ENCODE measurements at regions not wholly inside any gene's neighbourhood (a gene's known extent, or its start where the extent isn't known, plus 50 kb on each side); places are given as distances from the start of the nearest gene placed in this dataset.
"Not testable (repeated sequence)": the region's sequence is repeated elsewhere in the genome, so short reads cannot be mapped to it uniquely, and the experiment has no call there.

- no peak for DNase-seq
Measured at GRCh38 chr12:91267039-91267438, 84.4 kb upstream of the DCN start.

DNA sequence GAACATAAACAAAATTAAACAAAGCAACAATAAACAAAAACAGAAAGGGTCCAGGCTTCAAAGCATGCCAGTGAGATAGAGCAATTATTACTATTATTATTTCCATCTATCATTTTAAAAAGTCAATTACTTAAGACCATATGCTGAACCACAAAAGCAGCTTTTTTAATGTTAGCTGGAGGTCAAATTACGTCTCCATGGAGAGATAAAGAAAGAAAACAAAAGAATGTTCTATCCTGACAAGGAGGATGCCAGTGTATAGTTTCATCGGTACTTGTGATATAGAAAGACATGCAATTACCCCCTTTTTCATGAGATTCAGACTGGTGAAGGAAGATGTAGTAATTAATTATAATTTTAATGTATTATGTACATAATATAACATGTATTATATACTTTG, 81.6 kb upstream of the DCN start:
- DNase-seq = no peak

DNA sequence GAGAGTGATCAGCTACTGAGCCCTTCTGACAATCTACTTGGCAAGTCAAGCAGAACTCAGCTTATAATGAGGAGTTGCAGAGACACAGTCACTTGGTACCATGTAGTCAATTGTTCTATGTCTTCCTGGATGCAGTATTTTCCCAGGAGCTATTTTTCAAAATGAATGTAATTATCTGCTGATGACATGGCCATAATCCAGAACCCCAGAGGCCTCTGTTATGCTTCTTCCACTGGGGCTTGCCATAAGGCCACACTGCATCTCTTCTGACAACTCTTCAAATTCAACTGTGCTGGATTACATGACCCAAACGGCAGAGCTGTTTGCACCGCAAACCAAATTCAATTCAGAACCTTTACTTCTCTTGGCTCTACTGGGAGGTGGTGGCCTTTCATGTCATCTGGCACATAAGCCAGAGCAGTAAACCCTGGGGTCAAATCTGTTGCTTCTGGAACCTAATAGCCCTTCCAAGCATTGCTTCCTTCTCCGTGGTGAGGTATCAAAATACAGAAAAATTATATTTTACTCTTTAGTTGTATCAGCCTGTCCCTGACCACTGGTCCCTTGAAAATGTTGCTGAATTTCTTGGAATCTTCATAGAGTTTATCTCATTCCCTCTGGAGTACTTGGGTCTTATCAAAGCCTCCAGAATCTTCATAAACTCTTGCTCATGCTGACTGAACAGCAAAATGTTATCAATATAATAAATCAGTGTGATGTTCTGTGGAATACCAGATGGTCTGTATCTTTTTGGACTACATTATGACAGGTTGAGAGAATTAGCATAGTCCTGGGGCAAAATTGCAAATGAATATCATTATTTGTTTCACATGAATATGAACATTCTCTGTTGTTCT, 79.4 kb upstream of the DCN start:
- DNase-seq = no peak

- DNase-seq = no peak
Measured at GRCh38 chr12:91256411-91256810, 73.8 kb upstream of the DCN start.

GRCh38 chr12:91252341-91252740, 69.7 kb upstream of the DCN start:
- no peak for DNase-seq

GRCh38 chr12:91250273-91250665, 67.7 kb upstream of the DCN start:
- no peak for DNase-seq

DNA sequence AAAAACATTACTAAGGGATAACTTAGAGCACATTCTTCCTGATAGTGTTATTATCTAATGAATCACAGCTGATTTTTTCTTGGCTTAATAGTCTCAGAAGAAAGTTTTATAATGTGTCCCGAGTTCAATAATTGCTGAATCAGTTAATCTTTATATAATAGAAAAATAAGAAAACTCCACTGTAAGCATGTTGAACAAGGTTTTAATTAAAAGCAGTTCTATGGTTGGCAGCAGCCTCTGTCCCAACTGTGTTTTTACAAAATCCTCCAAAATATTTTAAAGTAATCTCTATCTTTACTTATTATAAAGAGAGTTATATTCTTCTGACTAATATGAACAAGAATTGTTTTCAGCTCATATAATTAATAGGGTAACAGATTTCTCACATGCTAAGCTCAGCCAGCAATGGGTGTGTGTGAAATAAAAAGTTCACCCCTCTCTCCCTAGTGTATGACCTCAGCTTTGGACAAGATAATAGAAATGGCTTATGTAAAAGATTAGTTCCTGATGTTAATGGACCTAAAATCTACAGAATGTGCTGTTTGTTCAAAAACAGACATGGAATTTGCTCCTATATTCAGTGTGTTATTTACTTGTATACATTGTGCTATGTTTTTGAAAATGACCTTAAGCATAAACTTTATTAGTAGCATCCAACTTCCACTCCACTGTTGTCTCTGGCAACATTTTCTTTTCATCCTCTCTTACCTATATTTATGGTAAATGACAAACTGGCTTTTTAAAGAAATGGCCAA, 67.1 kb upstream of the DCN start:
- no peak for DNase-seq

GRCh38 chr12:91249054-91249453, 66.4 kb upstream of the DCN start:
- no peak for DNase-seq

- DNase-seq = not testable (repeated sequence)
Measured at GRCh38 chr12:91243177-91243576, 60.6 kb upstream of the DCN start.

- no peak for DNase-seq
Measured at GRCh38 chr12:91241756-91242155, 59.1 kb upstream of the DCN start.

GRCh38 chr12:91240386-91241095, 57.9 kb upstream of the DCN start:
- no peak for DNase-seq

DNA sequence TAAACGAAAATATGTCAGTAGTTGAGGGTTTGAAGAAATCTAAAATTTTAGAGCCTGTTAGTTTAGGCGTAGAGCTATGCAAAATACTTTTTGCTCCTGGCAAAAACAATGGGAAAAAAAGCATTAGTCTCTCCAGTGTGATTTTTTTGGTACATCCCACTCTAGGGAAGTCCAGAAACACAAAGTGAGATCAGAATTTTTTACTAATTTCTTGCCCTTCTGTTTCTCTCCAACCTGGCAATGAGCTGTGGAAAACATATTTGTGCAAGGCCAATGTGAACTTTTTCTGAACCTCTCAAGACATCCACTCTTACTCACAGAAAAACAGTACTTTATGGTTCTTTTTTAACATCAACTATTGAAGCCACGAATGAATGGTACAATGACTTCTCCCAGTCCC, 56.9 kb upstream of the DCN start:
- DNase-seq = no peak
